GM12878 (cell line): ENCODE measurements at regions not wholly inside any gene's neighbourhood (a gene's known extent, or its start where the extent isn't known, plus 50 kb on each side); places are given as distances from the start of the nearest gene placed in this dataset.

Experiments used
- ATAC-seq: fragments of 200-7000 bp; cut with Tn5 transposase; 3 replicates; pipeline ENCODE4 v1.9.1; 2020; ENCODE audit warnings: mild to moderate bottlenecking, moderate library complexity
- BruUV-seq: library from RNA; stranded (reverse); fragments of 400-500 nt; replicated peaks from 2 replicates; lab custom pipeline; 2021; lab: Mats Ljungman, UMichigan
- CTCF ChIA-PET: fragments of 300-600 bp; sonication (Branson Sonifier 250); formaldehyde crosslinking; extraction: SDS; loops from one replicate; lab custom pipeline; 2021; ENCODE audit warnings: inconsistent platforms; lab: Yijun Ruan, JAX
- POLR2A ChIA-PET: fragments of 350-600 bp; formaldehyde crosslinking; extraction: SDS; loops from one replicate; lab custom pipeline; 2021; ENCODE audit warnings: inconsistent platforms; lab: Charles Lee
- RAD21 ChIA-PET: fragments of 300-600 bp; sonication (Branson Sonifier 250); formaldehyde crosslinking; loops from one replicate; lab custom pipeline; 2023; ENCODE audit warnings: antibody characterized with exemption; ENCODE audit not compliant: unreplicated experiment; lab: Charles Lee
- SMC1A ChIA-PET: fragments of 300-600 bp; sonication (Branson Sonifier 250); formaldehyde crosslinking; loops from one replicate; lab custom pipeline; 2023; ENCODE audit not compliant: unreplicated experiment, uncharacterized antibody; lab: Charles Lee
- DNase-seq: peaks from one replicate; pipeline ENCODE4 v3.0.0-alpha.2; 2011; ENCODE audit warnings: low read depth, low spot score
- FAIRE-seq: peaks from 3 replicates; lab custom pipeline; 2011; peaks lifted over from hg19 to GRCh38; lab: Jason Lieb, UNC
- H2AFZ ChIP-seq: 2 replicates; pipeline ENCODE4 v1.6.0; 2011; ENCODE audit warnings: low read depth, low read length, control low read depth; ENCODE audit not compliant: control insufficient read depth
- H3K27ac ChIP-seq: 2 replicates; pipeline ENCODE4 v1.5.1; 2011; ENCODE audit warnings: control low read depth; ENCODE audit not compliant: control insufficient read depth, insufficient read depth
- H3K27me3 ChIP-seq, 2 experiments: replicated peaks in 1 of 2; 2 replicates each; pipeline versions ENCODE4 v1.6.0 to v1.6.1; 2011; ENCODE audit warnings: low read length in 1 of 2; ENCODE audit not compliant: control insufficient read depth in 2 of 2, insufficient read depth in 2 of 2
- H3K36me3 ChIP-seq, 2 experiments: 2 replicates each; pipeline ENCODE4 v1.5.1; 2011; ENCODE audit warnings: low read length in 1 of 2; ENCODE audit not compliant: control insufficient read depth in 2 of 2, insufficient read depth in 2 of 2
- H3K4me1 ChIP-seq: 2 replicates; pipeline ENCODE4 v1.6.1; 2011; ENCODE audit warnings: mild to moderate bottlenecking, low read length, moderate library complexity, mixed read lengths; ENCODE audit not compliant: control insufficient read depth, insufficient read depth
- H3K4me2 ChIP-seq: 2 replicates; pipeline ENCODE4 v1.6.0; 2011; ENCODE audit warnings: control low read depth; ENCODE audit not compliant: control insufficient read depth, insufficient read depth
- H3K4me3 ChIP-seq: fragments of 200-600 bp; sonication (generic); 2 replicates; pipeline ENCODE4 v1.5.1; 2016
- H3K79me2 ChIP-seq: 2 replicates; pipeline ENCODE4 v1.6.0; 2011; ENCODE audit warnings: low read length; ENCODE audit not compliant: control insufficient read depth, insufficient read depth
- H3K9ac ChIP-seq: 2 replicates; pipeline ENCODE4 v1.8.0; 2011; ENCODE audit warnings: low read length, control low read depth, mixed read lengths; ENCODE audit not compliant: control insufficient read depth, insufficient read depth
- H3K9me3 ChIP-seq: replicated peaks from 3 replicates; pipeline ENCODE4 v1.5.1; 2011; ENCODE audit warnings: mild to moderate bottlenecking, low read length; ENCODE audit not compliant: control insufficient read depth, insufficient read depth
- H4K20me1 ChIP-seq: 2 replicates; pipeline ENCODE4 v1.6.0; 2011; ENCODE audit not compliant: control insufficient read depth, insufficient read depth
- ATF2 ChIP-seq: IDR thresholded peaks from 2 replicates; pipeline ENCODE4 v1.6.1; 2012; ENCODE audit warnings: low read length, inconsistent platforms
- ATF7 ChIP-seq: fragments of 450-650 bp; IDR thresholded peaks from 2 replicates; pipeline ENCODE4 v1.6.1; 2016; ENCODE audit warnings: low read depth, mild to moderate bottlenecking
- BCLAF1 ChIP-seq: fragments of 450-650 bp; IDR thresholded peaks from 2 replicates; pipeline ENCODE4 v1.6.1; 2017; ENCODE audit warnings: antibody characterized with exemption, mild to moderate bottlenecking, moderate library complexity
- CHD1 ChIP-seq: IDR thresholded peaks from 2 replicates; pipeline ENCODE4 v1.6.1; 2012; ENCODE audit warnings: low read depth, low read length, improper control_type of control experiment
- KAT2A ChIP-seq: conservative IDR thresholded peaks from 2 replicates; pipeline ENCODE4 v1.6.1; 2011; ENCODE audit warnings: low read depth, low read length; ENCODE audit not compliant: control insufficient read depth
- MLLT1 ChIP-seq: fragments of 450-650 bp; IDR thresholded peaks from 2 replicates; pipeline ENCODE4 v1.6.1; 2016; ENCODE audit warnings: mild to moderate bottlenecking
- NKRF ChIP-seq: fragments of 450-650 bp; conservative IDR thresholded peaks from 2 replicates; pipeline ENCODE4 v1.6.1; 2017; ENCODE audit warnings: mild to moderate bottlenecking, moderate library complexity
- POLR2AphosphoS5 ChIP-seq: IDR thresholded peaks from 2 replicates; pipeline ENCODE4 v1.6.1; 2011; ENCODE audit warnings: mild to moderate bottlenecking, low read length, inconsistent platforms
- RELB ChIP-seq: fragments of 450-650 bp; IDR thresholded peaks from 2 replicates; pipeline ENCODE4 v1.6.1; 2017; ENCODE audit warnings: low read depth, mild to moderate bottlenecking, moderate library complexity
- SKIL ChIP-seq: fragments of 450-650 bp; IDR thresholded peaks from 2 replicates; pipeline ENCODE4 v1.6.1; 2017; ENCODE audit warnings: mild to moderate bottlenecking, low read depth, inconsistent platforms; ENCODE audit not compliant: poor library complexity, severe bottlenecking
- SMC3 ChIP-seq: IDR thresholded peaks from 2 replicates; pipeline ENCODE4 v1.6.1; 2011; ENCODE audit warnings: low read length, improper control_type of control experiment, borderline replicate concordance
- YBX1 ChIP-seq: fragments of 450-650 bp; IDR thresholded peaks from 2 replicates; pipeline ENCODE4 v1.6.1; 2016; ENCODE audit warnings: antibody characterized with exemption
- WGBS: methylation state at CpG from one replicate; pipeline ENCODE4 v1.1.6; 2016; ENCODE audit warnings: low lambda C conversion rate; ENCODE audit not compliant: insufficient replicate concordance, insufficient coverage; ENCODE audit errors: missing lambda C conversion rate; 5-methylcytosine and 5-hydroxymethylcytosine counted together
- in situ Hi-C: fragments of 300-500 bp; cut with MboI; formaldehyde crosslinking; loops from 9 replicates; pipeline ENCODE4 v1.14.3; 2018; ENCODE audit warnings: mixed read lengths
- intact Hi-C: fragments of 100-400 bp; cut with micrococcal nuclease; formaldehyde crosslinking; loops from one replicate; pipeline ENCODE4 v1.14.2; 2022; ENCODE audit not compliant: unreplicated experiment

GRCh38 chr2:187702157-187702556 lies 147.9 kb upstream of the TFPI start:
- no peaks in the 10 kb centered on the region for H3K9me3 ChIP-seq
- SMC1A ChIA-PET, result no interaction called here
- H3K79me2 ChIP-seq, result no peaks in the 10 kb centered on the region
- CTCF ChIA-PET, result no interaction called here
- no peak for DNase-seq
- no peak overlapping the region for H2AFZ ChIP-seq
- FAIRE-seq, result no peak
- no peak overlapping the region for H3K9ac ChIP-seq
- RAD21 ChIA-PET, result no interaction called here
- POLR2A ChIA-PET, result no interaction called here
- WGBS, result 0% methylated on average over 1 of the region's 1 CpG
- TF ChIP-seq POLR2AphosphoS5 (no peak), ATF7 (no peak), NKRF (no peak), SKIL (no peak), MLLT1 (no peak), YBX1 (no peak), KAT2A (no peak), RELB (no peak), CHD1 (no peak), ATF2 (no peak), SMC3 (no peak), BCLAF1 (no peak)
- in situ Hi-C loops, result no loop called here
- no peaks in the 10 kb centered on the region for H3K4me1 ChIP-seq
- intact Hi-C loops, result no loop called here
- no TSS peak for BruUV-seq
- ATAC-seq, result no peak
- H3K27me3 ChIP-seq, result no peaks in the 10 kb centered on the region
- H3K4me3 ChIP-seq, result no peak overlapping the region
- H3K4me2 ChIP-seq, result no peak overlapping the region
- no peaks in the 10 kb centered on the region for H3K36me3 ChIP-seq
- no peaks in the 10 kb centered on the region for H4K20me1 ChIP-seq
- no peak overlapping the region for H3K27ac ChIP-seq
